Activated CD4-positive, alpha-beta T cell treated with anti-CD3 and anti-CD28 coated beads for 48 hours (primary cell): ENCODE measurements at regions not wholly inside any gene's neighbourhood (a gene's known extent, or its start where the extent isn't known, plus 50 kb on each side); places are given as distances from the start of the nearest gene placed in this dataset.
"Not testable (repeated sequence)": the region's sequence is repeated elsewhere in the genome, so short reads cannot be mapped to it uniquely, and the experiment has no call there.

Experiments
- DNase-seq: peaks from one replicate; pipeline ENCODE4 v3.0.0-alpha.2; 2020

DNA sequence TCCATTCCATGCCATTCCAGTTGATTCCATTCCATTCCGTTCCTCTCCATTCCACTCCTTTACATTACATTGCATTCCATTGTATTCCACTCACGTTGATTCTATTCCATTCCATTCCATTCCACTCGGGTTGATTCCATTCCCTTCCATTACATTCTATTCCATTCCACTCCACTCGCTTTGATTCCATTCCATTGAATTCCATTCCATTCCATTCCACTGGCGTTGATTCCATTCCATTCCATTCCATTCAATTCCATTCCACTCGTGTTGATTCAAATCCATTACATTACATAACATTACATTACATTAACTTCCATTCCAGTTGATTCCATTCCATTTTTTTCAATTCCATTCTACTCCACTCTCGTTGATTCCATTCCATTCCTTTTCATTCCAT is 1142.8 kb downstream of the RPIA start:
- DNase-seq = no peak

DNA sequence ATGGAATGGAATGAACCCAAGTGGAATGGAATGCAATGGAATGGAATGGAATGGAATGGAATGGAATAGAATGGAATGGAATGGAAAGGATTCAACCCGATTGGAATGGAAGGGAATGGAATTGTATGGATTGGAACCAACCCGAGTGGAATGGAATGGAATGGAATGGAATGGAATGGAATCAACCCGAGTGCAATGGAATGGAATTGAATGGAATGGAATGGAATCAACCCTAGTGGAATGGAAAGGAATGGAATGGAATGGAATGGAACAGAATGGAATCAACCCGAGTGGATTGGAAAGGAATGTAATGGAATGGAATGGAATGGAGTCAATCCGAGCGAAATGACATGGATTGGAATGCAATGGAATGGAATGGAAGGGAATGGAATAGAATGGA is 1144.9 kb downstream of the RPIA start:
- not testable (repeated sequence) for DNase-seq

DNA sequence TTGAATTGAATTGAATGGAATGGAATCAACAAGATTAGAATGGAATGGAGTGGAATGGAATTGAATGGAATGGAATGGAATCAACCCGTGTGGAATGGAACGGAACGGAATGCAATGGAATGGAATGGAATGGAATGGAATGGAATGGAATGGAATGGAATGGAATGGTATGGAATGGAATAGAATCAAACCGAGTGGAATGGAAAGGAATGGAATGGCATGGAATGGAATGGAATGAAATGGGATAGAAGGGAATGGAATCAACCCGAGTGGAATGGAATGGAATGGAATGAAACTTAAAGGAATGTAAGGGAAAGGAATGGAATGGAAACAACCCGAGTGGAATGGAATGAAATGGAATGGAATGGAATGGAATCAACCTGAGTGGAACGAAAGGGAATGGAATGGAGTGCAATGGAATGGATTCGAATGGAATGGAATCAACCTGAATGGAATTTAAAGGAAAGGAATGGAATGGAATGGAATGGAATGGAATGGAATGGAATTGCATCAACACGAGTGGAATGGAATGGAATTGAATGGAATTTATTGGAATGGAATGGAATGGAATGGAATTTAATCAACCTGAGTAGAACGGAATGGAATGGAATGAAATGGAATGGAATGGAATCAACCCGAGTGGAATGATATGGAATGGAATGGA is 1146.6 kb downstream of the RPIA start:
- DNase-seq = no peak

DNA sequence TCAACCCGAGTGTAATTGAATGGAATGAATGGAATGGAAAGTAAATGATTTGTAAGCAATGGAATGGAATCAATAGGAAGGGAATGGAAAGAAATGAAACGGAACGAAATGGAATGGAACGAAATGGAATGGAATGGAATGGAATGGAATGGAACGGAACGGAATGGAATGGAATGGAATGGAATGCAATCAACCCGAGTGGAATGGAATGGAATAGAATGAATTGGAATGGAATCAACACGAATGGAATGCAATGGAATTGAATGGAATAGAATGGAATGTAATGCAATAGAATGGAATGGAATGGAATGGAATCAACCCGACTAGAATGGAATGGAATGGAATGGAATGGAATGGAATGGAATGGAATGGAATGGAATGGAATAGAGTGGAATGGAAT is 1148.7 kb downstream of the RPIA start:
- DNase-seq = not testable (repeated sequence)

DNA sequence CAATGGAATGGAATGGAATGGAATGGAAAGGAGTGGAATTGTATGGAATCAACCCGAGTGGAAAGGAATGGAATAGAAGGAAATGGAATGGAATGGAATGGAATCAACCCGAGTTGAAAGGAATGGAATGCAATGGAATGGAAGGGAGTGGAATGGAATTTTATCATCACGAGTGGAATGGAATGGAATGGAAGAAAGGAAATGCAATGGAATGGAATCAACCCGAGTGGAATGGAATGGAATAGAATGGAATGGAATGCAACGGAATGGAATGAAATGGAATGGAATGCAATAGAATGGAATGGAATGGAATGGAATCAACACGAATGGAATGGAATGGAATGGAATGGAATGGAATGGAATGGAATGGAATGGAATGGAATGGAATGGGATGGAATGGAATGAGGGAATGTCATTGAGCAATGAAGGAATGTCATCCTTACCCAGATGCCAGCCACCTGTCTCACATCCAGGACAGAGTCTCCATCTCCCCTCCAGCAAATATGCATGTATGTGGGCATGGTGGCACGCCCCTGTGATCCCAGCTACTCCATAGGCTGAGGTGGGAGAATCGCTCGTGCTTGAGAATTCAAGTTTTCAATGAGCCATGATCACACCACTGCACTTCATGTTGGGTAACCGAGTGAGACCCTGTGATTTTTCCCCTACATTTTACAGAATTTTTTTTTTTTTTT is 1149.5 kb downstream of the RPIA start:
- DNase-seq = not testable (repeated sequence)

DNA sequence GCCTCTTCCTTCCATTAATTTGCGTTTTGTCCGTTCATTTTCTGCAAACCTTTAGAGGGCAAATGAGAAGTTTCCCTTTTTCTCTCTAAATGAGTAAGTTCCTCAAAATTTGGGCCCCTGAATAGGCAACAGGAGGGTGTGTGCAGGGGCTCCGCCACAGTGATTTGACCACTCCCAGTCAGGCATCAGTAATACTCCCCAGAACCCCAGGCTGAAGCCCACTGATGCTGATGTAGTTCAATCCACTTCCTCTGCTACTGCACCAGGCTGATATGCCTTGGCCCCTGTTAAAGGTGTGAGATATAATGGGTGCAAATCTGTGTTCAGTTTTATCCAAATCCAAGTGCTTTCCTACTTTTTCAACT is 1150.0 kb downstream of the RPIA start:
- DNase-seq = no peak

DNA sequence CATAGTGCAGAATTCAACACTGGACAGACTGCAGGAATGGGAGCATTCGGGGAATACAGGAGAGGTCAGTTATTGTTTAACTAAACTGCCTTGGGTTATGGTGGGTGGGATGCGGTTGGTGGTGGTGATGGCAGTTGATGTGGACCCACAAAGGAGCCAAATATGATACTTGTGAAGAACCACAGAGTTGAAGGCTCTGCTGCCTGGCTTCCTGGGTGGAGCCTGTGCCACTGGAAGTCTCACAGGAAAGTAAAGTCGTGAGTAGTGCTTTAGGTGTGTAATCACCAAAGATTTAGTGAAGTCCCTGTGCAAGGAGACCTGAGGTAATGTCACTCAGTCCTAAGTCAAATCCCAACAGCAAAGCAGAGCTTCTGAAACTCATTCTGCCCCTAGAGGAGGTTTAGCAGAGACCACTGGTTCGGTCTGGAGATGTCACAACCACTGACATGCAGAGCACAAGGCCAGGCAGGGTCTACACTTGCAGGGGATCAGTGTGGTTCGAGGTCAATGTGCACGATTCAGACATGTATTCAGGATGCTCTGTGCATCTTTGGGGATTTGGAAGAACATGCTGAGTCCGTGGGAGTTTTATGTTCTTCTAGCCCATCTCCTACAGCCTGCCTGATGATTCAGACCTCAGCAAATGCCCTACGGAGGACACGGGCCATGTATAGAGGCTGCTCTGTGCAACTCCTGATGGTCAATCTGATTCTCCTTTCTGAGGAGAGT is 1150.9 kb downstream of the RPIA start:
- DNase-seq = no peak

DNA sequence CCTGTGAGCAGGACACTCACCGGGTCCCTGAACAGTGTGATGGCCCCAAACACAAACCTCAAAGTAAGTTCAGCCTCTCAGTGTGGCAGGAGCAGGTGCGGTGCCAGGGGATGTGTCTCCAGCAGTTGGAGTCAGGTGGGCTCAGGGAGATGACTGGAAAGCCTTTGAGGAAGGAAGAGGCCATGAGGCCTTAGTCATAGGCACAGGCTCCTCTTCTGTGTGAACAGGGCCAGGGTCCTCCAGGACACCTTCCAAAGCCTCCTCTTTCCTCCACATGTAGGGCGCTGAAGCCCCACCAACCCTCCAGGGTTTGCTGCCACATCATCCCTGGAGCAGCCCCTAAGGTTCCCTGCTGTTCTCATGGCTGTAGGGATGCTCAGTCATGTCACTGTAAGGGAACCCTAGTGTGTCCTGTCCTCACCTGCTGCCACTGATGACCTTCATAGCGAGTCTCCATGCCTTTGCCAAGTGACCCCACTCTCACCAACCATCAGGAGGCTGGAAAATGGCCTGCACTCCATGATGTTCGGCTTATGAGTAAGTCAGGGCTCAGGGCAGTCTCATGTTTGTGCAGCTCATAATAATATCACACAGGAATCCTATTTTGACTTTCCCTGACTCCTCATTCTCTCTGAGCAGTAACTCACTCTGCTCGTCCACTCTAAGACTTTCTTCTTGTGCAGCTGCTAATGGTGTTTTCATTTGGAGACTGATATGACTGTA is 1152.9 kb downstream of the RPIA start:
- DNase-seq = no peak

DNA sequence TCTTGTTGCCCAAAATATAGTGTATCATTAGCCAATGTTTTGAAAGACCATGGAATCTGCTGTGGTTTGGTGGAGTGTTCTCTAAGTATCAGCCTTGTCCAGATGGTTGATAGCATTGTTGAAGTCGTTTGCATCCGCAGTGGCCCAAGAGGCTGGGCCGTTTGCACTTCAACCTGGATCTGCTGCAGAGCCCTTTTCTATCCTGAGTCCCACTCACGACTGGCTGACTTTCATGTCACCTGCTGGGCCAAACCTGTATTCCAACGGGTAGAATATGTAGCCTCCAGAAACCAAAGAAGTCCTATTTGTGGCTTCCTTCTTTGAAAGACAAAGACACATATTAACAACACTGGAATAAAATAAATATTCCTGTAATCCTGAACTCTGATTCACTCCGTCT is 1154.1 kb downstream of the RPIA start:
- no peak for DNase-seq

DNA sequence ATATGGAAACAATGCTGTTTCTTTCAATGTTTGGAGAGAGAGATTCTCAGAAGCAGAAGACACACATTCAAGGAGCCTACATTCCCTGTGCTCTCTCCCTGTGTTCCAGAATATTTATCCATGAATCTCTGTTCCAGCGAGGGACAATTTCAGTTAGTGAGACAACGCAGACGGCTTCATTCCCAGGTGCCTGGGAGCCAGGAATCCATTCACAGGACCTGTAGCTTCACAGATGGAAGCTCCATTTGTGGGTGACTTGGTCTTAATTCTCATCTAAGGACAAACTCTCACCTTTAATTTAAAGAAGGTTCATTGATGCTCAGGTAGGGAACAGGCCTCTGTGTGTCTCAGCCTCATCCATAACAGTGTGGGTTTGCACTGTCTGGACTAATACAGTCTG is 1156.6 kb downstream of the RPIA start:
- no peak for DNase-seq

DNA sequence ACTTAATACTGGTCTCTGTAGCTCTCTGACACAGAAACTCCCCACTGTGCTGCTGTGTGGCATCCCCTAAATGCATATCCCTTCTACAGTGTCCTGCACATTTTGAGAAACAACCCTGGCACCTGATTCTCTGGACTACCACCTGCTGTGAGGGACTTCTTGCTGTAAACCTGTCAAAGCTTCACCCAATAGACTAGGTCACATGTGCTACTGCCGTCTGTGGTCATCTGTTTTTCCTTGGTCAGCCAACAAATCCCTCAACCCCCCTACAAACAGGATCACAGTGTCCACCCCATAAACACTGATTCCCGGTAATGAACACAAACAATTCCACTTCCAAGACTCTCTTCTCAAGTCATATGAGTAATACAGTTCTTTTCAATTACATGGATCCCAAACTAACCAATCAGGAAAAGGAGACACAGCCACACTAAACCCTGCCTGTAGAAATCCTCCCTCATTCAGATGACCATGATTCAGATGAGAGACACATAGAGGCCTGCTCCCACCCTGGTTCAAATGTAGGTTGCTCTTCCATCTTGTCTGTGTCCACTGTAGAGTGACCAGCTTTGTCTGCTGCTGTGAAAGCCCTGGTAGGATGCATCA is 1157.4 kb downstream of the RPIA start:
- no peak for DNase-seq

DNA sequence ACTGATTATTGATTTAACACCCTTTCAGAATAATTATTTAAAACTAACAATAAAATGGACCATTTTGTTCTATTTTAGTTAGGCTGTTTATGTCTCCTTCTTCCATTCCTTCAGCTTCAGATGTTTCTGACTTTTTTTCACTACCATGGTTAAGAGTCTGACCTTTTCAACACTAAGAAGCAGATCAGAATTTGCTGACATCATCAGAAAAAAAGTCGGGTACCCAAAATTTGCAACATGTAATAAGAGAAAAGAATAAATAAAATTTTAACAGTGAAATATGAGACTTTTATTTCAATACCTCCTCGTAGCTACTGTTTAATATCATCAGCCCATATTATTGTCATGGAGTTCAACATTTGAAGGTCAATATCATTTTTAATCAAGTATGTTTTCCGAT is 1158.3 kb downstream of the RPIA start:
- DNase-seq = no peak

DNA sequence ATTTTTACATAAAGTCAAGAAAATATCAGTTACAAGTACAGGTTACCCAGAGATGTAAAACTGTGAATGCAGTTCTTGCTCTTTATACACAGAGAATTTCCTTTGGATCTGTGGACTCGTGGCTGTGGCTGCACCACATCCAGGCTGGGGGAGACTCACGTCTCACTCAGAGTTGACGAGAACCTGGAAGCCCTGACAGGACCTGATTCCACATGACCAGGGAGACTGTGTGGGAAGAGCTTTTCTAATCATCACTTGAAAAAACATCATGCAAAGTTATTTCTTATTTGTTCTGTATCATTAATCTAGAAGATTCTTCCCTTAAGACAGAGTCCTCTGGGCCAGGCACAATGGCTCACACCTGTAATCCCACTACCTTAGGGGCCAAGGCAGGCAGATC is 1159.0 kb downstream of the RPIA start:
- DNase-seq = no peak

DNA sequence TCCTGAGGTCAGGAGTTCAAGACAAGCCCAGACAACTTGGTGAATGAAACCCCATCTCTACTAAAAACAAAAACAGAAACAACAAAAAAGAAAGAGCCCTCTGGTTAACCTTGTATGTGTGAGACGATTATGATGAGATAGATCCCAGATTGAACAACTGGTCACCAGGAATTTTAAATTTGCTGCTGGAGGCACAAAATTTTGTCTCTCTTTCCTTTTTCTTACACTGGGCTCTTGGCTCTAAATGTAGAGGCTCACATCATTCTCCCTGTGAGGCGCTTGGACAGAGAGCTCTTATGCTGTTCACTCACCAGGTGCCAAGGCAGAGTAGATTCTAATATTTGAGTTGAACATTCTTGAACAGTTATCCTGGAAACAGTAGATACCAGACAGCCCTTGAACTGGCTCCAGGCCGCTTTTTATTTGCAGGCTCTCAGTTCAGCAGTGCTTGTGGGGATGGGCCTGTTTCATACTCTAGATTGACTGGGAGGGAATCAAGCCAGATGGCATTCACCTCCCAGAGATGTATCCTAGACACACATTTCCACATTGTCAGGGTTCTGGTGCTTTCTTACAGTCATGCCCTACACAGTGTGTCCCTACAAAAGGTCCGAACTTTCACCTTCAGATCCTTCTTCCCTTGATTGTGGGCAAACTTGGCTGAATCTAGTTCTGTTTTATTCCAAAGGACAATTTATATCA is 1159.6 kb downstream of the RPIA start:
- DNase-seq = no peak

DNA sequence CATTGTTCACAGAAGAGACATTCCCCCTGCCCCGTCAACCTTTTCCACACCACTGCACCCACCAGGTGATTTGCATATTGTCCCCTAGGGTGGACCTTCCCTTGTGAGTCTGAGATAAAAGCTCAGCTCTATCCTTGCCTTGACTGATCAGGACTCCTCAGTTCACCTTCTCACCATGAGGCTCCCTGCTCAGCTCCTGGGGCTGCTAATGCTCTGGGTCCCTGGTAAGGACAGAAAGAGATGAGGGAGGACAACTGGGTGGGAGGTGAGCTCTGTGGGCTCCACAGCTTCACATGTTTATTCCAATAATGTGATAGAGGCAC is 1160.1 kb downstream of the RPIA start:
- DNase-seq = no peak

DNA sequence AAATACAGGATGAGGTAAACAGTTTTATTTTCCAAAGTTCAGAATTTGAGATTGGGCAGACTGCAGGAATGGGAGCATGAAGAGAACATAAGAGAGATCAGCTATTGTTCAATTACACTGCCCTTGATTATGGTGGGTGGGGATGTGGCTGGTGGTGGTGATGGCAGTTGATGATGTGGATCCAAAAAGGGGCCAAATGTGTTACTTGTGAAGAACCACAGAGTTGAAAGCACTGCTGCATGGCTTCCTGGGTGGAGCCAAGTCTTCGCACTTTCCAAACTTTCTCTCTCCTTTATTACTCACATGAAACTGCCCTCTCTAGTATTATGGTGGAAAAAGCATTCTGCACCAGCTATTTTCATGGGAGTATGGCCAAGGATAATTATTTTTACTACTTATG is 1162.0 kb downstream of the RPIA start:
- DNase-seq = not testable (repeated sequence)

DNA sequence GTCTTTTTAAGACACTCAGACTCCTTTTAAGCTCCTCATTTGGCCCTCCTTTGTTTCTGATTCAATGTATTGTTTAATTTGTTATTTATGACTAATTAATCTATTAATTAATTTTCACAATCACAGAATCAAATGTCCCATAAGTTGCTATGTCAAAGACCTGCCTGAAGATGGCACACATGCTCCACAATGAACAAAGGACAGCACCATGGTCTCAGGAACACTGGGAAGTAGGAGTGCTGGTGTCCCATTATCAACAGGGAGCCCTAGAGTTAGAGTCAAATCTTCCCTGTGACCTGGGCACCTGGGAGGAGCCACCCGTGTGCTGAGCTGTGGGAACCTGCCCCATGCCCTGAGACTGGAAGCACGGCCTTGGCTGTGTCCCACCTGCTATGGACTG is 1164.3 kb downstream of the RPIA start:
- not testable (repeated sequence) for DNase-seq

DNA sequence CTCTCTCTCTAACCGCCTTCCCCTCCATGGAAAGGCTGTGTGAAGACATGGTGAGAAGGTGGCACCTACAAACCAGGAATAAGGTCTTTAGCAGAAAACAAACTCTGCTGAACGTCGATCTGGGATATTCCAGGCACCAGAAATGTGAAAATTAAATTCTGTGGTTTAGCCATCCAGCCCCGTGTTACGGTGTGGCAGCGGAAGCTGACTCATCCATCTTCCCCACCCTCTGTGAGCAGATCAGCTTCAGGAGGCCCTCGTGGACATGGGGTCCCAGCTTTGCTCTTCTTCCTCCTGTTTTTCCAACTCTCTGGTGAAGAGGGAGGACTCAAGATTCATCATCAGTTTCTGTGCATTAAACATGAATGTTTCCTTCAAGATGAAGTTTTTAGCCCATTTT is 1164.8 kb downstream of the RPIA start:
- not testable (repeated sequence) for DNase-seq

DNA sequence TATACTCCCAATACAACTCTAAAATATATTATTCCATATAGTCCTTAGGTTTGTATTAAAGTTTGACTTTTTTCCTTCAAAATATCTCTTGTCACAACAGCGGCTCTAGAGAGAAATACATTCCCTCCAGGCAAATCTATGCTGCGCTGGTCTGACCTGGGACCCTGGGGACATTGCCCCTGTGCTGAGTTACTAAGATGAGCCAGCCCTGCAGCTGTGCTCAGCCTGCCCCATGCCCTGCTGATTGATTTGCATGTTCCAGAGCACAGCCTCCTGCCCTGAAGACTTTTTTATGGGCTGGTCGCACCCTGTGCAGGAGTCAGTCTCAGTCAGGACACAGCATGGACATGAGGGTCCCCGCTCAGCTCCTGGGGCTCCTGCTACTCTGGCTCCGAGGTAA is 1170.7 kb downstream of the RPIA start:
- DNase-seq = not testable (repeated sequence)

DNA sequence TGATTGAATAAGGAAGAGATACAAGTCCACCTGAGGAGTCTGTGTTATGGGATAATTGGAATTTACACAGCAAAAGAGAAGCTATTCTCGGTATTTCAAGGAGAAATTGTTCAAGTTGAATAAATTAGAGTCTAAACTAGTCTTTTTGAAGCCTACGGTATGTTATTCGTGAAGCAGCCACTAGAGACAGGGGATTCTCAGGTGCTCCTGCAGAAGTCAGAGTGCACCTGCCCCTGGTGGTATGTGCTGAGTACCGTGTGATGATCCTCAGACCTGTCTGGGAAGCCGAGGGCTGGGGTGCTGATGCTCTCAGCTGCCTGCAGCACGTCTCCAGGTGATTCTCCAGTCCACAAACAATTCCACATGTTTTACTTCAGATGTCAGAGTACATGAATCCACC is 1171.7 kb downstream of the RPIA start:
- DNase-seq = not testable (repeated sequence)

DNA sequence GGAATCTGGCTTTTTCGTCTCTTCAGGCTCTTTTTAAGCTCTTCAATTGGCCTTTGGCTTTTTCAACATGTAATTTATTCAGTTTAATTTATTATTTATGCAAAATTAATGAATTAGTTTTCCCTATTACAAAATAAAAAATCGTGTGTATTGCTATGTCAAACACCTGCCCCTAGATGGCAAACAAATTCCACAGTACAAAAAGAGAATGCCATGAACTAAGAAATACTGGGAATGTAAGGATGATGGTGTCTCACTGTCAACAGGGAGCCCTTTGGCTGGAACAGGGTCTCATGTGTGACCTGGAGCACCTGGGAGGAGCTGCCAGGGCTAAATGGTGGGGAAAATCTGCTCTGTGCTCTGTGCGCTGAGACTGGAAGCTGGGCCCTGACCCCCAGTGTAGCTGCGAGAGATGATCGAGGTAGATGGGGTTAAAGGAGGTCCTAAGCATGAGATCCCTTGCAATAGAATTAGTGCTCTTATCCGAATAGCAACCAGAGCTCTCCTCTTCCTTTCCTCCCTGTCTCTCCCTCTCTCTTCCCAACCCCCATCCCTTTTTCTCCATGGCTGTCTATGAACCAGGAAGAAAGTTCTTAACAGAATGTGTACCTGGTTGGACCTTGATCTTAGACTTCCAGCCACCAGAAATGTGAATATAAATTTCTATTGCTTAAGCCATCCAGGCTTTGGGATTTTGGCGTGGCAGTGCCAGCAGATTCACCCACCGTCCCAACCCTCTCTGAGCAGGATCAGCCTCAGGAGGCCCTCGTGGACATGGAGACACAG is 1183.5 kb downstream of the RPIA start:
- not testable (repeated sequence) for DNase-seq

DNA sequence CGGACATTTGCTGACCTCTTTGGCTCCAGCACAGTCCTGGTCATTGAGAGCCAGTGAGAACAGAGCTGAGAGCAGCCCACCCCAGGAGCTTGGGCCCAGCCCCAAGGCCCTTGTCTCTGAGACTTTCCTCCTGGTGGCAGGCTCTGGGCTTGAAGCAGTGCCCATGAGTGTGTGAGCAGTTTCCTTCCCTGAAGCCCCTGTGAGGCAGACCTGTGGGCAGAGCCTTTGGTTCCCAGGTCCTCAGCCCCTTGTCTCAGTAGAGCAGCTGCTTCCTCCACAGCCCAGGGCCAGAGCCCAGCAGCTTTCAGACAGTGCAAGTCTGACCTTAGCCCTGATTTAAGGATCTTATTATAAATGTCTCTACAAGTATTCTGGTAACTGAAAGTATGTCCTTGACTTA is 1185.0 kb downstream of the RPIA start:
- DNase-seq = not testable (repeated sequence)
